ENCODE measurements at regions not wholly inside any gene's neighbourhood (a gene's known extent, or its start where the extent isn't known, plus 50 kb on each side); places are given as distances from the start of the nearest gene placed in this dataset.

DNA sequence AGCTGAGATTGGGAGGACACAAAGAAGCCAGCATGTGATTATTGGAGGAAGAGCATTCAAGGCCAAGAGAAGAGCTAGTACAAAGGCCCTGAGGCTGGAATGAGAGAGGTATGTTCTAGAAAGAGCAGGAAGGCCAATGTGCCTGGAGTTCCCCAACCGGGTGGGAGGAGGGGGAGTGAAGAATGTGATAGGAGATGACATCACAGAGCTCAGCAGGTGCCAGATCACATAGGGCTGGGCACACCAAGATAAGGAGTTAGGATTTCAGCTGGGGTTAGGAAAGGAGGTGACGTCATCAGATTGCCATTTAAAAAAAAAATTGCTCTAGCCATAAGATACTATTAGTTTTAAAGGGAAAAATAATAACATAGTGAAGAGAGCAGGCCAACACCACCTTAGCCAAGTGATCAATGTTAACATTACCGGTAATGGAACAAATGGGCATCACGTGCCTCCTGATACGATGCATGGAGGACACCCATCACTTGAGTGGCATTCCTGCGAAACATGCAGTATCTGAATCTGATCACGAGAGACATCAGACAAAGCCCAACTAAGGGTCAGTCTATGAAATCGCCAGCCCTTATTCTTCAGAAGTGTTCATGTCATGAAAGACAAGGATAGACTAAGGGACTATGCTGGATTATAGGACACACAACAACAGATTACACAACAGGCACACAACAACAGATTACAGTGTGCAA lies 344.3 kb downstream of the BCOR start (continued):
- TF ChIP-seq, protein P1, sequence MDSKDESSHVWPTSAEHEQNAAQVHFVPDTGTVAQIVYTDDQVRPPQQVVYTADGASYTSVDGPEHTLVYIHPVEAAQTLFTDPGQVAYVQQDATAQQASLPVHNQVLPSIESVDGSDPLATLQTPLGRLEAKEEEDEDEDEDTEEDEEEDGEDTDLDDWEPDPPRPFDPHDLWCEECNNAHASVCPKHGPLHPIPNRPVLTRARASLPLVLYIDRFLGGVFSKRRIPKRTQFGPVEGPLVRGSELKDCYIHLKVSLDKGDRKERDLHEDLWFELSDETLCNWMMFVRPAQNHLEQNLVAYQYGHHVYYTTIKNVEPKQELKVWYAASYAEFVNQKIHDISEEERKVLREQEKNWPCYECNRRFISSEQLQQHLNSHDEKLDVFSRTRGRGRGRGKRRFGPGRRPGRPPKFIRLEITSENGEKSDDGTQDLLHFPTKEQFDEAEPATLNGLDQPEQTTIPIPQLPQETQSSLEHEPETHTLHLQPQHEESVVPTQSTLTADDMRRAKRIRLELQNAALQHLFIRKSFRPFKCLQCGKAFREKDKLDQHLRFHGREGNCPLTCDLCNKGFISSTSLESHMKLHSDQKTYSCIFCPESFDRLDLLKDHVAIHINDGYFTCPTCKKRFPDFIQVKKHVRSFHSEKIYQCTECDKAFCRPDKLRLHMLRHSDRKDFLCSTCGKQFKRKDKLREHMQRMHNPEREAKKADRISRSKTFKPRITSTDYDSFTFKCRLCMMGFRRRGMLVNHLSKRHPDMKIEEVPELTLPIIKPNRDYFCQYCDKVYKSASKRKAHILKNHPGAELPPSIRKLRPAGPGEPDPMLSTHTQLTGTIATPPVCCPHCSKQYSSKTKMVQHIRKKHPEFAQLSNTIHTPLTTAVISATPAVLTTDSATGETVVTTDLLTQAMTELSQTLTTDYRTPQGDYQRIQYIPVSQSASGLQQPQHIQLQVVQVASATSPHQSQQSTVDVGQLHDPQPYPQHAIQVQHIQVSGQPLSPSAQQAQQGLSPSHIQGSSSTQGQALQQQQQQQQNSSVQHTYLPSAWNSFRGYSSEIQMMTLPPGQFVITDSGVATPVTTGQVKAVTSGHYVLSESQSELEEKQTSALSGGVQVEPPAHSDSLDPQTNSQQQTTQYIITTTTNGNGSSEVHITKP (tag by site-specific recombination; IDR thresholded peaks at IDR 0.05), result peak; percentile 50; the same call in 1 of the 2 replicates
- TF ChIP-seq YY1 (tag by site-specific recombination; IDR thresholded peaks at IDR 0.05) (no peak), ZNF335 (tag by site-specific recombination; conservative IDR thresholded peaks at IDR 0.05) (0 out of 2 replicates have a peak, but pooled peaks have one; percentile 11), ZNF624 (tag by site-specific recombination; IDR thresholded peaks at IDR 0.05) (no peak), ZNF670 (tag by site-specific recombination; IDR thresholded peaks at IDR 0.05; ENCODE audit: low read depth) (no peak), ZNF138 (tag by site-specific recombination; IDR thresholded peaks at IDR 0.05; ENCODE audit: borderline replicate concordance) (no peak), ZNF664 (tag by site-specific recombination; IDR thresholded peaks at IDR 0.05) (no peak), ZNF596 (tag by site-specific recombination; IDR thresholded peaks at IDR 0.05) (no peak), TCF7L2 (IDR thresholded peaks at IDR 0.05; ENCODE audit: borderline replicate concordance, low read depth, low read length) (no peak), ZNF626 (tag by site-specific recombination; IDR thresholded peaks at IDR 0.05) (no peak), KLF1 (tag by site-specific recombination; IDR thresholded peaks at IDR 0.05) (peak; percentile 46), SP2 (tag by site-specific recombination; IDR thresholded peaks at IDR 0.05) (peak; percentile 9; the same call in 1 of the 2 replicates), ZNF157 (tag by site-specific recombination; IDR thresholded peaks at IDR 0.05) (no peak), ZNF121 (tag by site-specific recombination; IDR thresholded peaks at IDR 0.05) (no peak), ZNF473 (tag by site-specific recombination; IDR thresholded peaks at IDR 0.05) (no peak), SCRT2 (tag by site-specific recombination; IDR thresholded peaks at IDR 0.05) (peak; percentile 78), ZFP3 (tag by site-specific recombination; IDR thresholded peaks at IDR 0.05; ENCODE audit: low read depth) (no peak), ZNF785 (tag by site-specific recombination; IDR thresholded peaks at IDR 0.05) (no peak), OSR2 (tag by site-specific recombination; IDR thresholded peaks at IDR 0.05) (no peak)
- TF ChIP-seq, protein P2, sequence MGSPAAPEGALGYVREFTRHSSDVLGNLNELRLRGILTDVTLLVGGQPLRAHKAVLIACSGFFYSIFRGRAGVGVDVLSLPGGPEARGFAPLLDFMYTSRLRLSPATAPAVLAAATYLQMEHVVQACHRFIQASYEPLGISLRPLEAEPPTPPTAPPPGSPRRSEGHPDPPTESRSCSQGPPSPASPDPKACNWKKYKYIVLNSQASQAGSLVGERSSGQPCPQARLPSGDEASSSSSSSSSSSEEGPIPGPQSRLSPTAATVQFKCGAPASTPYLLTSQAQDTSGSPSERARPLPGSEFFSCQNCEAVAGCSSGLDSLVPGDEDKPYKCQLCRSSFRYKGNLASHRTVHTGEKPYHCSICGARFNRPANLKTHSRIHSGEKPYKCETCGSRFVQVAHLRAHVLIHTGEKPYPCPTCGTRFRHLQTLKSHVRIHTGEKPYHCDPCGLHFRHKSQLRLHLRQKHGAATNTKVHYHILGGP (tag by site-specific recombination; IDR thresholded peaks at IDR 0.05), result no peak
- TF ChIP-seq, protein P3, sequence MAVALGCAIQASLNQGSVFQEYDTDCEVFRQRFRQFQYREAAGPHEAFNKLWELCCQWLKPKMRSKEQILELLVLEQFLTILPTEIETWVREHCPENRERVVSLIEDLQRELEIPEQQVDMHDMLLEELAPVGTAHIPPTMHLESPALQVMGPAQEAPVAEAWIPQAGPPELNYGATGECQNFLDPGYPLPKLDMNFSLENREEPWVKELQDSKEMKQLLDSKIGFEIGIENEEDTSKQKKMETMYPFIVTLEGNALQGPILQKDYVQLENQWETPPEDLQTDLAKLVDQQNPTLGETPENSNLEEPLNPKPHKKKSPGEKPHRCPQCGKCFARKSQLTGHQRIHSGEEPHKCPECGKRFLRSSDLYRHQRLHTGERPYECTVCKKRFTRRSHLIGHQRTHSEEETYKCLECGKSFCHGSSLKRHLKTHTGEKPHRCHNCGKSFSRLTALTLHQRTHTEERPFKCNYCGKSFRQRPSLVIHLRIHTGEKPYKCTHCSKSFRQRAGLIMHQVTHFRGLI (tag by site-specific recombination; IDR thresholded peaks at IDR 0.05), result no peak
- TF ChIP-seq, protein P4, sequence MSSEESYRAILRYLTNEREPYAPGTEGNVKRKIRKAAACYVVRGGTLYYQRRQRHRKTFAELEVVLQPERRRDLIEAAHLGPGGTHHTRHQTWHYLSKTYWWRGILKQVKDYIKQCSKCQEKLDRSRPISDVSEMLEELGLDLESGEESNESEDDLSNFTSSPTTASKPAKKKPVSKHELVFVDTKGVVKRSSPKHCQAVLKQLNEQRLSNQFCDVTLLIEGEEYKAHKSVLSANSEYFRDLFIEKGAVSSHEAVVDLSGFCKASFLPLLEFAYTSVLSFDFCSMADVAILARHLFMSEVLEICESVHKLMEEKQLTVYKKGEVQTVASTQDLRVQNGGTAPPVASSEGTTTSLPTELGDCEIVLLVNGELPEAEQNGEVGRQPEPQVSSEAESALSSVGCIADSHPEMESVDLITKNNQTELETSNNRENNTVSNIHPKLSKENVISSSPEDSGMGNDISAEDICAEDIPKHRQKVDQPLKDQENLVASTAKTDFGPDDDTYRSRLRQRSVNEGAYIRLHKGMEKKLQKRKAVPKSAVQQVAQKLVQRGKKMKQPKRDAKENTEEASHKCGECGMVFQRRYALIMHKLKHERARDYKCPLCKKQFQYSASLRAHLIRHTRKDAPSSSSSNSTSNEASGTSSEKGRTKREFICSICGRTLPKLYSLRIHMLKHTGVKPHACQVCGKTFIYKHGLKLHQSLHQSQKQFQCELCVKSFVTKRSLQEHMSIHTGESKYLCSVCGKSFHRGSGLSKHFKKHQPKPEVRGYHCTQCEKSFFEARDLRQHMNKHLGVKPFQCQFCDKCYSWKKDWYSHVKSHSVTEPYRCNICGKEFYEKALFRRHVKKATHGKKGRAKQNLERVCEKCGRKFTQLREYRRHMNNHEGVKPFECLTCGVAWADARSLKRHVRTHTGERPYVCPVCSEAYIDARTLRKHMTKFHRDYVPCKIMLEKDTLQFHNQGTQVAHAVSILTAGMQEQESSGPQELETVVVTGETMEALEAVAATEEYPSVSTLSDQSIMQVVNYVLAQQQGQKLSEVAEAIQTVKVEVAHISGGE (tag by site-specific recombination; conservative IDR thresholded peaks at IDR 0.05; ENCODE audit: low read depth), result no peak
- TF ChIP-seq, protein P5, sequence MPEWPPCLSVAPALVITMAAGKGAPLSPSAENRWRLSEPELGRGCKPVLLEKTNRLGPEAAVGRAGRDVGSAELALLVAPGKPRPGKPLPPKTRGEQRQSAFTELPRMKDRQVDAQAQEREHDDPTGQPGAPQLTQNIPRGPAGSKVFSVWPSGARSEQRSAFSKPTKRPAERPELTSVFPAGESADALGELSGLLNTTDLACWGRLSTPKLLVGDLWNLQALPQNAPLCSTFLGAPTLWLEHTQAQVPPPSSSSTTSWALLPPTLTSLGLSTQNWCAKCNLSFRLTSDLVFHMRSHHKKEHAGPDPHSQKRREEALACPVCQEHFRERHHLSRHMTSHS (tag by site-specific recombination; IDR thresholded peaks at IDR 0.05), result no peak
- TF ChIP-seq, protein P6, sequence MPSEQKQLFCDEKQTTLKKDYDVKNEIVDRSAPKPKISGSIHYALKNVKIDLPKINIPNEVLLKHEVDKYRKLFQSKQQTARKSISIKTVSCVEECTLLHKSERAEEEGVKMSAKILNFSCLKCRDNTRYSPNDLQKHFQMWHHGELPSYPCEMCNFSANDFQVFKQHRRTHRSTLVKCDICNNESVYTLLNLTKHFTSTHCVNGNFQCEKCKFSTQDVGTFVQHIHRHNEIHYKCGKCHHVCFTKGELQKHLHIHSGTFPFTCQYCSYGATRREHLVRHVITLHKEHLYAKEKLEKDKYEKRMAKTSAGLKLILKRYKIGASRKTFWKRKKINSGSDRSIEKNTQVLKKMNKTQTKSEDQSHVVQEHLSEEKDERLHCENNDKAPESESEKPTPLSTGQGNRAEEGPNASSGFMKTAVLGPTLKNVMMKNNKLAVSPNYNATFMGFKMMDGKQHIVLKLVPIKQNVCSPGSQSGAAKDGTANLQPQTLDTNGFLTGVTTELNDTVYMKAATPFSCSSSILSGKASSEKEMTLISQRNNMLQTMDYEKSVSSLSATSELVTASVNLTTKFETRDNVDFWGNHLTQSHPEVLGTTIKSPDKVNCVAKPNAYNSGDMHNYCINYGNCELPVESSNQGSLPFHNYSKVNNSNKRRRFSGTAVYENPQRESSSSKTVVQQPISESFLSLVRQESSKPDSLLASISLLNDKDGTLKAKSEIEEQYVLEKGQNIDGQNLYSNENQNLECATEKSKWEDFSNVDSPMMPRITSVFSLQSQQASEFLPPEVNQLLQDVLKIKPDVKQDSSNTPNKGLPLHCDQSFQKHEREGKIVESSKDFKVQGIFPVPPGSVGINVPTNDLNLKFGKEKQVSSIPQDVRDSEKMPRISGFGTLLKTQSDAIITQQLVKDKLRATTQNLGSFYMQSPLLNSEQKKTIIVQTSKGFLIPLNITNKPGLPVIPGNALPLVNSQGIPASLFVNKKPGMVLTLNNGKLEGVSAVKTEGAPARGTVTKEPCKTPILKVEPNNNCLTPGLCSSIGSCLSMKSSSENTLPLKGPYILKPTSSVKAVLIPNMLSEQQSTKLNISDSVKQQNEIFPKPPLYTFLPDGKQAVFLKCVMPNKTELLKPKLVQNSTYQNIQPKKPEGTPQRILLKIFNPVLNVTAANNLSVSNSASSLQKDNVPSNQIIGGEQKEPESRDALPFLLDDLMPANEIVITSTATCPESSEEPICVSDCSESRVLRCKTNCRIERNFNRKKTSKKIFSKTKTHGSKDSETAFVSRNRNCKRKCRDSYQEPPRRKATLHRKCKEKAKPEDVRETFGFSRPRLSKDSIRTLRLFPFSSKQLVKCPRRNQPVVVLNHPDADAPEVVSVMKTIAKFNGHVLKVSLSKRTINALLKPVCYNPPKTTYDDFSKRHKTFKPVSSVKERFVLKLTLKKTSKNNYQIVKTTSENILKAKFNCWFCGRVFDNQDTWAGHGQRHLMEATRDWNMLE (tag by site-specific recombination; conservative IDR thresholded peaks at IDR 0.05; ENCODE audit: low read depth), result no peak

Data from HEK293 (cell line).